ENCODE measurements at regions not wholly inside any gene's neighbourhood (a gene's known extent, or its start where the extent isn't known, plus 50 kb on each side); places are given as distances from the start of the nearest gene placed in this dataset.
"Not testable (repeated sequence)": the region's sequence is repeated elsewhere in the genome, so short reads cannot be mapped to it uniquely, and the experiment has no call there.

GRCh38 chr22:25492841-25493734, 71.4 kb upstream of the GRK3 start:
- DNase-seq = peak; percentile 76

DNA sequence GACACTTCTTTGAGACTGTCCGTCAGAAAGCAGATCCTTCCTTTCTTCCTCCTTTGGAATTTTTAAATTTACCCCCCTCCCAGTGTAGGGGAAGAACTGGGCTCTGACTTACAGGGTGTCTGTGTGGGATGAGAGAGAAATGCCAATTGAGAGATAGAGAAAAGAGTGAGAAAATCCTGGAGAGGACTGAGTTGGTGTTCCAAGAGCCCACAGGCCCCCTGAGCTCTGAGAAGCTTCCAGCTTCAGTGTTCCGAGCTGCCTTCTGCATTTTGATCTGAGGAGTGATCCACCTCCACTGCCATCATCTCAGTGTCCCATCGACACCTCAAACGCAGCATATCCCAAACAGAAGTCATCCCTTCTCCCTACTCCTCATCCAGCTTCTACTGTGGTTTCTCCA, 70.7 kb upstream of the GRK3 start:
- DNase-seq = no peak

DNA sequence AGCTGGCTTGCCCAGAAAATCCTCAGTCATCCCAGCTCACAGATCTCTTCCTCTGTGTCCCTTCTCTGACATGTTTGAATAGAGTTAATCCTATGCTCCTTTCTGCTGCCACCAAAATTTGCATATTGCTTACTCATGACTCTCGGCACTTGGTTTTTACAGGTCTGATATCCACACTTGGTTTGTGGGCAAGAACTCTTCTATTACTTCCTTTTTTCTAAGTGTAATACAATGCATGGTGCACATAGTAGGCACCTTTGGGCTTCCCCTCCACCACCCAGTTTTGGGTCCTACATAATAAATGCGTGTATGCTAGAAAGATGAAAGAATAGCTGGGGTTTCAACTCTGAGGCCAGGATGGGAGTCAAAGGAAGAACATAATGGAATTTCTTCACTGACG, 69.7 kb upstream of the GRK3 start:
- no peak for DNase-seq

GRCh38 chr22:25495285-25495684, 69.2 kb upstream of the GRK3 start:
- no peak for DNase-seq

GRCh38 chr22:25496396-25497064, 67.9 kb upstream of the GRK3 start:
- DNase-seq = no peak

- DNase-seq = no peak
Measured at GRCh38 chr22:25497181-25497641, 67.3 kb upstream of the GRK3 start.

DNA sequence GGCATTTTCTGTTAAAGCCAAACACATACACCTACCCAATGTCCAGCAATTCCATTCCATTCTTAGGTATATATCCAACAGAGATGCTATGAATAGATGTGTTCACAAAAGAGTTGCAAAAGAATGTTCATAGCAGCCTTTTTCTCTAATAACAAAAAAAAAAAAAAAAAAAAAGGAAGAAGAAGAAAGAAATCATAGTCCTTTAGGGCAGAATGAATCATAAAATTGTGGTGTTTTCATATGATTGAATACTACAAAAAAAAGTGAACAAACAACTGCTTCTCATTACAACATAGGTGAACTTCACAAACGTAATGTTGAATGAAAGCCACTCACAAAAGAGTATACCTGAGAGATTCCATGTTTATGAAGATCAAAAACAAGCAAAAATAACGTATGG, 66.8 kb upstream of the GRK3 start:
- no peak for DNase-seq

GRCh38 chr22:25500671-25501070, 63.8 kb upstream of the GRK3 start:
- not testable (repeated sequence) for DNase-seq

DNA sequence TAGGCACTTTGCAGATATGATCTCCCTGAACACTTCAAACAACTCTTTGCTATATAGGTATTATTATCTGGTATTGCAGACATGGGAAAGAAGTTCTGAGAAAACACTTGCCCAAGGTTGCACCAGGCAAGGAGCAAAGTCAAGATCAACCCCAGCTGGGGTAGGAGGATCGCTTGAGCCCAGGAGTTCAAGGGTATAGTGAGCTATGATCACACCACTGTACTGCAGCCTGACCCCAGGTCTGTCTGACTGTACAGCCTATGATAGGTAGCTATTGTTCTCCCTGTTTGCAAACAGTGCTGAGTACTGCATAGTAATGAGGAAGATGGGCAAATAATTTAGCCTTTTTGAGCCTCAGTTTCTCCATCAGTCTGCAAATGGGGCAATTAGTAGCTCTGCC, 60.5 kb upstream of the GRK3 start:
- not testable (repeated sequence) for DNase-seq

DNA sequence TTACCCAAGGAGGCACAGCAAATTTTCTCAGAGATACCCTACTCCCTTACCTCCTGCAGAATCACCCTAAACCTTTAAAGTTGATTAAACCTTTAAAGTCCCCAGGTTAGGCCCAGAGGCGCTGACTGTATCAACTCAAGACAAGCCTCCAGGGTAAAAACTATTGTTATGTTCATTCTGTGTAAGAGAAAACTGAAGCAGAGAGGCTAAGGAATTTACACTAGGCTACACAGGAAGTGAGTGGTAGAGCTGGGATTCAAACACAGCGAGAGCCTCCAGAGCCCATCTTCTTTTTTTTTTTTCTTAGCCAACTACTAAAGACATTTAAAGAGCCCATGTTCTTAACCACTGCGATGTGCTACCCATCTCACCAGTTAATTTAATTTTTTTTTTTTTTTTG, 56.3 kb upstream of the GRK3 start:
- DNase-seq = no peak

DNA sequence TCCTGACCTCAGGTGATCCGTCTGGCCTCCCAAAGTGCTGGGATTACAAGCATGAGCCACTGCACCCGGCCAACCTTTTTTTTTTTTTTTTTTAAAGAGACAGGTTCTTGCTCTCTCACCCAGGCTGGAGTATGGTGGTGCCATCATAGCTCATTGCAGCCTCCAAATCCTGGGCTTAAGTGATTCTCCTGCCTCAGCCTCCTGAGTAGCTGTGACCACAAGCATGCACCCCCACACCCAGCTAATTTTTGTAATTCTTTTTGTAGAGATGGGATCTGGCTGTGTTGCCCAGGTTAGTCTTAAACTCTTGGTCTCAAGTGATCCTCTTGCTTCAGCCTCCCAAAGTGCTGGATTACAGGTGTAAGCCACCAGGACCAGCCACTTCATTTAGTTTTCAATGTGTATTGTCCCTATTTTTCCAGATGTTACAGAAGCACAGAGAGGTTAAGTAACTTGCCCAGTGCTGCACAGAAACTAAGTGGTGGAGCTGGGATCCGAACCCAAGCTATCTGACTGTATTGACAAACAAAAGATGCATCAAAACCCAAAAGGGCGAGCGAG, 55.6 kb upstream of the GRK3 start:
- no peak for DNase-seq

DNA sequence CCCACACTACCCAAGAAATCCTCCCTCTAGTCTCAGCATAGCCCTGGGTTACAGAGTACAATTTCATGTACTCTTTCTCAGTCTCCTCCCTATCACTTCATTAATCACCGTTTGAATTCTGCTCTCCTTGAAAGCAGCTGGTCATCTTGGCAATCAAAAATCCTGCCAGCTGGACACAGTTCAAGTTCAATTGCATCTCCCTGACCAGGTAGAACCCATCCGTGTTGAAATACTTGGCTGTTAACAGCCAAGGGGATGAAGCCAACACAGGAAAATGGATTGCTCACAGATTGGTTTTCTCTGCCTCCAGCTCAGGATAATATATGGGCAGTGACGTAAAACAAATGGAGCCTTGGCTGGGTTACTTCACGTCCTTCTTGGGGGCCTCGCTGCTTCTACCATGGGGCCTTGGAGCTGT, 55.1 kb upstream of the GRK3 start:
- DNase-seq = no peak

DNA sequence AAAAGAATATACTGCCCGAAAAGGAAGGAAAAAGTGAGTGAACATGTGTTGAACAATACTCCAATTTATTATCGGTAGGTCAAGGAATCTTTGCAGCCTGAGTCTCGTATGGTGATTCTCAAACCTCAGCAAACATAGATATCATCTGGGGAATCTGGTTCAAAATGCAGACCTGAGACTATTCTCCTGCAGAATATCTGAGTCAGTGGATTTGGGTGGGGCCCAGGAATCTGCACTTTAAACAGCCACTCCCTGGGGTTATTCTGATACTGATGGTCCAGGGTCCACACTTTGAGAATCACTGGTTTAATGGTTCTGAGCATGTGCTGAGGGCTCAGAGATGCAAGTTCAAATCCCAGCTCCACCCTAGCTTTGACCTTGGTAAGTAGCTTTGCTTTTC, 53.6 kb upstream of the GRK3 start:
- no peak for DNase-seq

DNA sequence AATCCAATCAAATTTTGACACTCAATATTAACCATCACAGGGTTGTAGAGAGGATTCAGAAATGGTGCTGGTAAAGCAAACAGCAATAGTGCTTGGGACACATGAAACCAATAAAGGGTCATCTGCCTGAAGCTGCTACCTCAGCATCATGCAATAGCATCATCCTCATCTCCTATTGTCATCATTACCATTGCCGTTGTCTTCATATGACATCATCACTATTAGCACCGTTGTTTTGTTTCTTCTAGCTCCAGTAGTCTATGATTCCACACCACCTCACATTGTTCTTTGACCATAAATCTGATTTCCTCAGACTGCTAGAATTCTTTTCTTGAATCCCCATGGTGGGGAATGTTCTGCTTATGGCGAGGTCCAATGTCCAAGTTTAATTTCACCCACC, 52.8 kb upstream of the GRK3 start:
- no peak for DNase-seq

- no peak for DNase-seq
Measured at GRCh38 chr22:25514436-25515180, 49.9 kb upstream of the GRK3 start.

Data from NCI-H146 (cell line).